Left lung (tissue), 4 donors: ENCODE measurements at regions not wholly inside any gene's neighbourhood (a gene's known extent, or its start where the extent isn't known, plus 50 kb on each side); places are given as distances from the start of the nearest gene placed in this dataset.

ENCODE experiments used
- ATAC-seq: fragments of 200-7000 bp; cut with Tn5 transposase; one replicate; pipeline ENCODE4 v1.9.1; 2020; ENCODE audit warnings: moderate library complexity
- DNase-seq, 4 donors: peaks; one replicate each; pipeline ENCODE4 v3.0.0-alpha.2; 2013 to 2020
- H3K27ac ChIP-seq, 2 donors: fragments of 200-600 bp; sonication (generic) in 1 of 2; one replicate each; pipeline versions ENCODE4 v1.5.0 to v1.8.0; 2020 to 2021
- H3K27me3 ChIP-seq, 2 donors: fragments of 200-600 bp; sonication (generic) in 1 of 2; one replicate each; pipeline versions ENCODE4 v1.5.0 to v1.8.0; 2020 to 2021
- H3K36me3 ChIP-seq, 2 donors: fragments of 200-600 bp; sonication (generic) in 1 of 2; one replicate each; pipeline versions ENCODE4 v1.5.0 to v1.8.0; 2020 to 2021
- H3K4me1 ChIP-seq, 2 donors: fragments of 200-600 bp; one replicate each; pipeline ENCODE4 v1.8.0; 2021
- H3K4me3 ChIP-seq, 2 donors: fragments of 200-600 bp; sonication (generic) in 1 of 2; one replicate each; pipeline versions ENCODE4 v1.5.0 to v1.8.0; 2020 to 2021; ENCODE audit warnings: mild to moderate bottlenecking in 1 of 2
- H3K9me3 ChIP-seq, 2 donors: fragments of 200-600 bp; sonication (generic) in 1 of 2; one replicate each; pipeline versions ENCODE4 v1.5.0 to v1.8.0; 2020 to 2021
- intact Hi-C, 2 donors: fragments of 100-400 bp; cut with DNase I; formaldehyde crosslinking; loops; one replicate each; pipeline versions ENCODE4 v1.11.2 to v1.14.2; 2022
- TF ChIP-seq, protein P1 (sequence below), 2 donors: fragments of 200-600 bp; sonication (generic) in 1 of 2; IDR thresholded peaks; one replicate each; pipeline versions ENCODE4 v1.5.0 to v1.8.0; 2021; ENCODE audit warnings: antibody characterized with exemption in 2 of 2
- donor health status: DM: no; HTN: yes; CAD: no.
- donor health status: DM: no; HTN: no; CAD: no.

DNA sequence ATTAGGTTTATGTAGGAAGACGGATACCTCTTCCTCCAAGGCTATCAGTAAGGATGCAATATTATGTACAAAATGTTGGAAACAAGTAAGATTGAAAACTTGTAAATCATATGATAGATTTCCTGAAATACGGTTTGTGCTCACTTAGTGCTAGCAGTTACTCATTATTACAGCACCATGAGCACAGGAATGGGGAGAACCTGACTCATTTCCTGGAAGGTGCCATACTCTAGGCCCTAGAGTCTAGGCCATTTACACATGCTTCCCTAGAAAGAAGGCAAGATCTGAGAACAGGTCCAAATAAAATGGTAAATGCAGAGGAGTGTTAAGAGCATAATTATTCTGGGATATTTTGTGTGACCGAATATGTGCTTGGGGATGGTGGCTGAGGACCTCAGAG, 467.7 kb upstream of the CELF4 start:
- no peak overlapping the region for H3K27ac ChIP-seq
- intact Hi-C loops: no loop called here
- TF ChIP-seq, protein P1, sequence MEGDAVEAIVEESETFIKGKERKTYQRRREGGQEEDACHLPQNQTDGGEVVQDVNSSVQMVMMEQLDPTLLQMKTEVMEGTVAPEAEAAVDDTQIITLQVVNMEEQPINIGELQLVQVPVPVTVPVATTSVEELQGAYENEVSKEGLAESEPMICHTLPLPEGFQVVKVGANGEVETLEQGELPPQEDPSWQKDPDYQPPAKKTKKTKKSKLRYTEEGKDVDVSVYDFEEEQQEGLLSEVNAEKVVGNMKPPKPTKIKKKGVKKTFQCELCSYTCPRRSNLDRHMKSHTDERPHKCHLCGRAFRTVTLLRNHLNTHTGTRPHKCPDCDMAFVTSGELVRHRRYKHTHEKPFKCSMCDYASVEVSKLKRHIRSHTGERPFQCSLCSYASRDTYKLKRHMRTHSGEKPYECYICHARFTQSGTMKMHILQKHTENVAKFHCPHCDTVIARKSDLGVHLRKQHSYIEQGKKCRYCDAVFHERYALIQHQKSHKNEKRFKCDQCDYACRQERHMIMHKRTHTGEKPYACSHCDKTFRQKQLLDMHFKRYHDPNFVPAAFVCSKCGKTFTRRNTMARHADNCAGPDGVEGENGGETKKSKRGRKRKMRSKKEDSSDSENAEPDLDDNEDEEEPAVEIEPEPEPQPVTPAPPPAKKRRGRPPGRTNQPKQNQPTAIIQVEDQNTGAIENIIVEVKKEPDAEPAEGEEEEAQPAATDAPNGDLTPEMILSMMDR (IDR thresholded peaks at IDR 0.05): no peak
- H3K9me3 ChIP-seq: peaks cover 0 to 1% of the 10 kb centered on the region in 2 donors
- no peaks in the 10 kb centered on the region for H3K36me3 ChIP-seq
- H3K4me1 ChIP-seq: no peaks in the 10 kb centered on the region
- H3K27me3 ChIP-seq: no peaks in the 10 kb centered on the region
- ATAC-seq (no peak), DNase-seq (no peak)
- H3K4me3 ChIP-seq: no peak overlapping the region

DNA sequence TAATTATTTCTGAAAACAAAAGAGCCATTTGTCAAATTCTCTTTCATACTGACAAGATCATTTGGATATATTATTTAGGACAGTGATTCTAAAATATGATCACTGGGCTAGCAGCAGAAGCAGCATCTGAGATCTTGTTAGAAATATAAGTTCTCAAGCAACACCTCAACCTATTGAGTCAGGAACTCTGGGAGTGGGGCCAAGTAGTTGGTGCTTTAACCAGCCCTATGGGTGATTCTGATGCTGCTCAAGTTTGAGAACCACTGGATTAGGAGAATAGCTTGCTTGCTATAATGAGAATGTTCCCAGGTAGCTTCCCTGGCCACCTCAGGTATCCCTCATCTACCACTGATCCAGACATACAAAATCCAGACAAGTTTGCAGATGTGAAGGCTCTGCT, 466.9 kb upstream of the CELF4 start:
- H3K36me3 ChIP-seq: no peaks in the 10 kb centered on the region
- no peak for DNase-seq
- H3K4me3 ChIP-seq: no peak overlapping the region
- H3K27ac ChIP-seq: no peak overlapping the region
- no peaks in the 10 kb centered on the region for H3K4me1 ChIP-seq
- no peak for ATAC-seq
- TF ChIP-seq, protein P1 (IDR thresholded peaks at IDR 0.05): no peak
- intact Hi-C loops: no loop called here
- peaks cover 0 to 3% of the 10 kb centered on the region in 2 donors for H3K9me3 ChIP-seq
- H3K27me3 ChIP-seq: no peaks in the 10 kb centered on the region

DNA sequence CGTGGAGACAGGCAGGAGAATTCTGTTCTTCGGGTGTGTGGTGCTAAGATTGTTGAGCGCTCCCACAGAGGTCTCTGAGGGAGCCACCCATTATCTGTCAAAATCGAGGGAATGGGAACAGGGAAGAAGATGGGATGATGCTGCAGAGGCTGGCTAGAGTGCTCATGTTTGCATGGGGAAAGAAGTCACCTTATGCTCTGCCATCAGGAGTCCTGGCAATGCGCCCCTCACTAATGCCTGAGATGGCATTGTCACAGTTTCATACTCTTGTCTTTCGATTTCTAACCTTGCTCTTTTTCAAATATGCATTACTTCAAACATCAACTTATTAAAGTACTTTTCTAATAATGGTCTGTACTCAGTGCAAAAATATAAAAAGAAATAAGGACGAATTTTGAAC, 463.3 kb upstream of the CELF4 start:
- Histone ChIP-seq H3K27me3 (no peaks in the 10 kb centered on the region), H3K4me3 (no peak overlapping the region), H3K27ac (no peak overlapping the region), H3K4me1 (no peaks in the 10 kb centered on the region), H3K36me3 (no peaks in the 10 kb centered on the region), H3K9me3 (peaks cover 0 to 3% of the 10 kb centered on the region in 2 donors)
- intact Hi-C loops: no loop called here
- DNase-seq: no peak
- TF ChIP-seq, protein P1 (IDR thresholded peaks at IDR 0.05): no peak
- ATAC-seq: no peak

DNA sequence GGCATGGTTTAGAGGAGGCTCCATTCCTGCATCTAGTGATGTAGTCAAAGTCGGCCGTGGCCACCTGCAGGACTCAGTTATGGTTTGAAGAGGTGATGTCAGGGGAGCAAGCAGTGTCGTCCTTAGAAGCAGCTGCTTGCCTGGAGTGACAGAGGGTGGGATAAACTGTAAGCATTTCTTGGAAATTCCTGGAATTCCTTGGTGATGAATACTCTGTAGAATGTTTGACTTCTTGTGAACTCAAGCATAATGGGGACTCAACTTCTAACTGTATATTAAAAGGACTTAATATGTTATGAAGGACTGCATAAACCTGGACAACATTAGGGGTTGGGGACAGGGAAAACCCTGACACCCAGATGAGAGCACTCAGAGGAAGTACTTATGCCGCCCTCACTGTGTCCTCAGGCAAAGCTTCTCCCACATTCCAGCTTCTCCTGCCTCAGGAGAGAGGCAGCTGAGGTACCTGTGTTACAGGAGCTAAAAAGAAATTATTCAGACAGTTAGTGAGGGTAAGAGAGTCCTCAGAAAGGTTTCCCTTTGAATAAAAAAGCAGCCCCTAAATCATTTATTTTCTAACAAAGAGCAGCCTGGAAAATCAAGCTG, 459.9 kb upstream of the CELF4 start:
- no peak for ATAC-seq
- H3K27ac ChIP-seq: no peak overlapping the region
- peaks cover 0 to 3% of the 10 kb centered on the region in 2 donors for H3K9me3 ChIP-seq
- H3K4me1 ChIP-seq: no peaks in the 10 kb centered on the region
- no peaks in the 10 kb centered on the region for H3K36me3 ChIP-seq
- intact Hi-C loops: no loop called here
- H3K27me3 ChIP-seq: no peaks in the 10 kb centered on the region
- no peak for DNase-seq
- TF ChIP-seq, protein P1 (IDR thresholded peaks at IDR 0.05): no peak
- no peak overlapping the region for H3K4me3 ChIP-seq

DNA sequence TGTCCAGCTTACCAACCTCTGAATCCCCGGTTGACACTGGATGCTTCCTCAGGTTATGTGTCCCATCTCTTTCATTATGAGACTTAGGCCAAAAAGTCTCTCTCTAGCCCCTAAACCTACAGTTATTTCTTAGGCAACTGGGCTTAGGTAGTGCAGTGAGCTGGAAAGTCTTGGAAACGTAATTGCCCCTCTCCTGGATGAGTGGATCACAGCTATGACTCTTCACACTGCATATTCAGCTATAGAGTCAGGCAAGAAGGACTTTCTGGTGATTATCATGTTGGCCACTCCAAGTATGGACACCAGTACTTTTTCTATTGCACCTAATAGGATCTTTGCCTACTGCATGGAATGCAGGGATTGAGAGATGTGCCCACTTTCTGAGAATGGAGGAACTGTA, 458.3 kb upstream of the CELF4 start:
- TF ChIP-seq, protein P1 (IDR thresholded peaks at IDR 0.05): no peak
- H3K9me3 ChIP-seq: peaks cover 0 to 3% of the 10 kb centered on the region in 2 donors
- H3K36me3 ChIP-seq: no peaks in the 10 kb centered on the region
- no peak overlapping the region for H3K4me3 ChIP-seq
- H3K27me3 ChIP-seq: no peaks in the 10 kb centered on the region
- DNase-seq (no peak), ATAC-seq (no peak)
- intact Hi-C loops: no loop called here
- no peak overlapping the region for H3K27ac ChIP-seq
- H3K4me1 ChIP-seq: no peaks in the 10 kb centered on the region
